Adipose tissue (tissue), 3 donors: ENCODE measurements at regions not wholly inside any gene's neighbourhood (a gene's known extent, or its start where the extent isn't known, plus 50 kb on each side); places are given as distances from the start of the nearest gene placed in this dataset.

Source experiments
- H3K27ac ChIP-seq: one replicate; pipeline ENCODE4 v1.5.1; 2013; ENCODE audit warnings: low read depth, low read length
- WGBS, 3 donors: extraction: QIAGEN DNeasy Blood & Tissue Kit; methylation state at CpG; one replicate each; pipeline ENCODE4 v1.1.7; 2013; 5-methylcytosine and 5-hydroxymethylcytosine counted together
- donor health status: healthy with polysubstance abuse.
- donor health status: Bipolar disorder and iron deficiency.
- donor health status: healthy.

DNA sequence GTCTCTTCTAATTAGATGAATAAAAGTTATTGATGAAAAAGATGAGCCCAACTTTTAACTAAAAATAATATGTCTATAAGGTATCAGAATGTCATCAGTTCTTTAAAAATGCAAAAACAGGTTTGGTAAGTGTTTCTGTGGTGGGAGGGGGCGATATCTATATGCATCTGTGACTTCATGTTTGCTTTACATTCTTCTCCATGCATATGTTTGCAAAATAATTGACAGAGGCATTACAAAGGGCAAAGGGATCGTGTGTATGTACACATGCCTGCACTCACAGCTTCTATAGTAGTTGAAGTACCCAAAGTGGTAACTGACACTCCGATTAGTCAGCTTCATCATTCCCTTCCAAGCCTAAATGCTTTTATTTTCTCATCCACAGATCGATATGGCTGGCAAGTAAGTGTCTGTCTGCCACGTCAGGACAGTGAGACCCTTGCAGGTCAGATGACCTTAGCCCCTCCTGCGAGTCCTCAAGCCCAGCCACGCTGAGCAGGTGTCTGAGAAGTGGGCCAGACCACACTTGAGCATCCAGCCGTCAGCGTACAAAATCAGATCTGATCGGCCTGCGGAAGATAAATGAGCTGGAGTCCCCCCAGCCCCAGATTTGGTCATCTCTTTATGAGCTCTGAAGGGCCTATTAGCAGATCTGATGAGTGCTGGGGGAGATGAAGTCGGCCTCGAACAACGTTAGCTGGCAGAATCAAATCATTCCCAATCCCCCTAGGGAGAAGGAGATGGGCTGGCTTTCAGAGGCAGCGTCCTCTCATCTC is 369.1 kb downstream of the MAFB start:
- no peak overlapping the region for H3K27ac ChIP-seq
- WGBS, 3 donors = 43 to 72% (median 68%) methylated on average over 15 of the region's 15 CpGs

DNA sequence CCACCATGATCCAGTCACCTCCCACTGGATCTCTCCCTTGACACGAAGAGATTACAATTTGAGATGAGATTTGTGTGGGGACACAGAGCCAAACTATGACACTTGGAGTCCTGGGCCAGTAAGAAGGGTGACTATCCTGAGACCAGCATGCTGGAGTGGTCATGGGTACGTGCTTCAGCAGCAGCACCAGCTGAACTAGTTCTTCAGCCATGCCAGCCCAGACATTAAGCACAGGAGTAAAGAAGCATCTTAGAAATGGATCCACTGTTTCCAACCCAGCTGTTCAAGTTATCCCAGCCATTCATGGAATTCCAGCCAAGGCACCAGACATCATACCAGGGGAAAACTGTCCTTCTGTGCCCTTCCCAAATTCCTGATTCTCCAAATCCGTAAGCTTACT is 370.0 kb downstream of the MAFB start:
- H3K27ac ChIP-seq = no peak overlapping the region
- WGBS, 3 donors = 71 to 87% (median 86%) methylated on average over 3 of the region's 3 CpGs

- no peak overlapping the region for H3K27ac ChIP-seq
- 71 to 83% (median 75%) methylated on average over 5 of the region's 5 CpGs for WGBS, 3 donors
Observed at GRCh38 chr20:40317156-40317790, 371.8 kb downstream of the MAFB start.

GRCh38 chr20:40314278-40314677 is 374.8 kb downstream of the MAFB start:
- 43 to 57% (median 52%) methylated on average over 1 of the region's 1 CpG for WGBS, 3 donors
- no peak overlapping the region for H3K27ac ChIP-seq

DNA sequence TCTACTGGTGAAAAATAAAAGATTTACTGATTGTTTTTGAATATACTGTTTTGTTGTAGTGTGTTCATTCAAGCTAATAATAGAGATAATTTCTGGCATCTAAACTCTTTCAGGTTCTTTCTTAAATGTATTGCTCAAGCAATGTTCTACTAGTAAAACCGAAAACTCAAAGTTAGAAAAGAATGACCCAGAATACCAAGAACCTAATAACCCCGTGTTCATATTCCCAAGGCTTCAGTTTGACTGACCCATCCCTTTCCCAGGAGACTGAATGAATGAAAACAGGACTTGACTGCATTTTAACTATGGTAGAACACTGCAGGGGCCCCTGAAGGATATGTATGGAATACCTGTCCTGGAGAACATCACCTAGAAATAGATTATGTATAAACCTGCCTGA is 375.3 kb downstream of the MAFB start:
- 55 to 68% (median 64%) methylated on average over 2 of the region's 2 CpGs for WGBS, 3 donors
- H3K27ac ChIP-seq = no peak overlapping the region

GRCh38 chr20:40309731-40310130 is 379.3 kb downstream of the MAFB start:
- 85 to 89% (median 86%) methylated on average over 6 of the region's 6 CpGs for WGBS, 3 donors
- no peak overlapping the region for H3K27ac ChIP-seq

GRCh38 chr20:40307997-40308396 is 381.0 kb downstream of the MAFB start:
- 62 to 92% (median 92%) methylated on average over 7 of the region's 7 CpGs for WGBS, 3 donors
- H3K27ac ChIP-seq = no peak overlapping the region

DNA sequence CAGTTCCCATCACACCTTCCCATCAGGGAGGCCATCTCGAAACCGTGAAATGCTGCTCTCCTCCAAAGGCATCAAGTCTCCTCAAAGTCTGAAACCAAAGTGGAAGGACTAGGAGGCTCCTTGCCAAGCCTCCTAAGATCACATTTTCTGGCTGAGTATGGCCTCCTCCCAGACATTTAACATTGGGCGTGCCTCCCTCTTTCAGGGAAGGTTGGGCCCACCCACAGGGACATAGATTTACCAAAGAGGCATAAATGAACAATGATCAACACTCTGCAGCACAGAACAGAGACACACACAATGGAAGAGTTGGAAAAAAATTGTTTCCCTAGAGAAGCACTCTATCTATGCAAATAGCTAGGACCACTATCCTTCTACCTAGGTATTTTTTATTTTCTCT is 381.8 kb downstream of the MAFB start:
- 57 to 67% (median 67%) methylated on average over 3 of the region's 3 CpGs for WGBS, 3 donors
- H3K27ac ChIP-seq = no peak overlapping the region

GRCh38 chr20:40305303-40305702 is 383.7 kb downstream of the MAFB start:
- 75 to 93% (median 92%) methylated on average over 2 of the region's 2 CpGs for WGBS, 3 donors
- no peak overlapping the region for H3K27ac ChIP-seq

DNA sequence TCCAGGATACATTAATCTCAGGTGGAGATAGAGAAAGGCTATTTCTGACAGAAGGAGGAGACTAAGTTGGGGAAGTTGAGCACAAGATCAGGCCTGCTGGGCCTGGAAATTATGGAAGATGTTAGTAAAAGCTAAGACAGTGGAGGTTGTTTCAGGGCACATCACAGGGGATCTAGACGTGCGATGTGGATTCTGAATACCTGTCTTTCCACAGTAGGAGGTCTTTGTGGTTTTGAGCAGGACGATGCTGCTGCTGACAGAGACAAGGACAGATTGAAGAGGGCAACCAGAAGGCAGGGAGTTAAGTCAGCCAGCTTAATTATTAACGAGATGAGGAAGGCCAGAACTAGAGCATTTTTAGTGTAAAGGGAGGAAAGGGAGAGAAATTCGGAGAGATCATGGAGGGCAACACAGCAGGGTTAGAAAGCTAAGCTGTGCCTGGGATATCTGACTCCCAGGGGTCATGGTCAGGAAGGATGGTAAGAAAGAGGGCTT is 384.9 kb downstream of the MAFB start:
- no peak overlapping the region for H3K27ac ChIP-seq
- 32 to 88% (median 82%) methylated on average over 5 of the region's 5 CpGs for WGBS, 3 donors

DNA sequence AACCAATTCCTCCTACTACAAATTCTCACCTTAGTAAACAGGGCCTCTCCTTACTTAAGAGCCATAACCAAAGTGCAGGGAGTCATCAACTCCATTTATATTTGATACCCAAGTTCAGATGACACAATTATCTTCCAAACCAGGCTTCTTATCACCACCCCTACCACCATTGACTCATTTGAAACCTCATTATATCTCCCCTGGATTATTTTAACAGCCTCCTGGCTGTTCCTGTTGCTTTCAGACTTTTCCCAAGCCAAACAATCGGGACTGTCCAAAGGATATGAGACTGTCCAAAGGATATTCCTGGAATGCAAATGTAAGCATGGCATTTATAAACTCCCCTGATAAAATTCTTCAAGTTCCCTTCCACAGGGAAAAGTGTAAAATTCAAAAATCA is 394.3 kb downstream of the MAFB start:
- no peak overlapping the region for H3K27ac ChIP-seq
- WGBS, 3 donors = 27 to 66% (median 48%) methylated on average over 1 of the region's 1 CpG

DNA sequence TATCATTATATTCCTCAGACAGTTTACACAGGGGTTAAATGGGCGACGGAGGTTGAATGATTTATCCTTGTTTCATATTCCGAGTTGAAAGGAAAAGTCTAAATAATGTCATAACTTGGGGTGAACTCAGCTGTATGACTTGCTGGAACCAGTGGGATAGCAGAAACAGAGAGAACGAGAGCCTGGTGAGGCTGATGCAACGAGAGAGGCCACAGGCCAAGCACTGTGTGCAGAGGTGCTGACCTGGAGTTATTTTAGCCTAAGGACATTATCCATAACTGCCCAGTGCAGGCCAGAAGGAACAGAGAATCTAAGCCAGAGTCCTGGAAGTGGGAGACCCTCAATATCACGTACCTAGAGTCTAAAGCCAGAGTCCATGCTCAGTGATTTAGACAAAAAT is 394.9 kb downstream of the MAFB start:
- WGBS, 3 donors = 35 to 57% (median 47%) methylated on average over 6 of the region's 6 CpGs
- no peak overlapping the region for H3K27ac ChIP-seq

DNA sequence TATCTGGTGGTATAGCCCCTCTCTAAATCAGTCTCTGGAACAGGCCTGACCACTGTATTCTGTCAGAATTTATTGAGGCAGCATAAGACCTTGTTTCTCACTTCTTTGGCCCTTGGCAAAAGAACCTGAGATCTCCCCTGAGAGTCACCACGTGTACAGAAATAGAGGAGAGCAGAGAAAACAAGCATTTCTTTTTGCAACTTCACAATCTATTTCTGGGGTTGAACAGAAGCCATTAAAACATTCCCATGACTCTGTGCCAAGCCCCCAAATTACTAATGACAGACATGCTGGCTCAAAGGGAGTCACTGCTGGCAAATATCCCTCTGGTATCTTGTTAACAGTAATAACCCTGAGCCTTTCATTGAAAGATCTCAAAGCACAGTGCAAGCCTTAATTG is 395.3 kb downstream of the MAFB start:
- whole genome bisulfite sequencing, 3 donors = 24 to 36% (median 26%) methylated on average over 1 of the region's 1 CpG
- no peak overlapping the region for H3K27ac ChIP-seq

GRCh38 chr20:40291493-40292135 is 397.4 kb downstream of the MAFB start:
- WGBS, 3 donors = 80 to 88% (median 83%) methylated on average over 2 of the region's 2 CpGs
- no peak overlapping the region for H3K27ac ChIP-seq

DNA sequence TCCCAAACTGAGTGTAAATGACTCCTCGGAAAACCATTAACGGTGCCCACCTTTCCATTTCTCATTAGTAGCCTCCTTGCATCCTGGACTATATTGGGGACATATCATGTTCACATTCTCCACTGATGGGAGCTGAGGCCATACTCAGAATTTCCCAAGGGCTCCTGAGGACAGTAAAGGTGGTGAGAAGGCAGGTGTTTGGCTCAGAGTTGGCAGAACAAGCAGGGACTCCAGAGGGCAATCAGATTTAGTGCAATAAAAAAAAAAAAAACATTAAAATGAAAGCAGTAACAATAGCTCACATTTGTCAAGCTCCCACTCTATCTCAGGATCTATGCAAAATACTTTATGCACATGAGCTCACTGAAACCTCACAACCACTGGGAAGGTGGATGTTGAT is 401.4 kb downstream of the MAFB start:
- H3K27ac ChIP-seq = no peak overlapping the region
- 85 to 94% (median 90%) methylated on average over 2 of the region's 2 CpGs for WGBS, 3 donors

DNA sequence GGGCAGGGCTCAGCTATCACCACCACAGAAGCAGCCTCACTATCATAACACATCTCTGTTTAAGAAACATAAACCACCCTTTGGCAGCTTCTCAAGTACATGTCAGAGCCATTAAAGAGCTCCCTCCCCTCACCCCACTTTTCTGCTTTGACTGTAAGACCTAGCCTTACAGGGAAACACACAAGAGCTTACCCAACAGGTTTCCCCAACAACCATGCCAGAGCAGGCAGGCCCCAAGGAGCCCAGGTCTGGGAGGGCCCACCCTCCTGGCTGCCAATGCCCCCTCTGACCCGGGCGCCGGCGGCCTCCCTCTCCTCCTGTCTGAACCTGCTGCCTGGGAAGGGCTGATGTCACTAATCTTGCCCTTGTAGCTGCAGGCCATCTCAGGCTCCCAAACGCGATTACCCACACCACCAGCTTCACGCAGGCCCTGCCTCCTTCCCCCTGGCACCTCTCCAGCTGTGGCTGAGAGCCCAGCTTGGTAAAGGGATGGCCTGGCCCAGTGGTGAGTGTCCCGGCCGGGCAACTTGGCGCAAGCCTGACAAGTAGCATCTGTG is 402.0 kb downstream of the MAFB start:
- H3K27ac ChIP-seq = no peak overlapping the region
- WGBS, 3 donors = 54 to 73% (median 62%) methylated on average over 10 of the region's 10 CpGs

DNA sequence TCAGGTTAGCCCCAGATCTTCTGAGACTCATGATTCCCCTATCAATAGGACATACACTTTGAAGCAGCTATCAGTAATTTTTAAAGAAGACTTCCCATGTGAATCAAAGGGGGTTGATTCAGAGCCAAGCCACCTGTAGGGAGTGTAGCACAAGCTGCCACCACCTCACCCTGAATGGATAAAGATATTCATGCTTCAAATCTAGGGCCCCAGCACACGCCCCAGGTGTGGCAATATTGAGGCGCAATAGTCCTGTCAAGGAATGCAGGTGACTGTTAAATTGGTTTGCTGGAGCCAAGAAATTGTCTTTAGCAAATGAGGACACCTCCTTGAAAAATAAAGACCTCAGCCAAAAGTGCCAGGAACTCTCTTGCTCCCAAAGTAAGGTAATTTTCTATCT is 404.4 kb downstream of the MAFB start:
- 76 to 94% (median 86%) methylated on average over 2 of the region's 2 CpGs for WGBS, 3 donors

DNA sequence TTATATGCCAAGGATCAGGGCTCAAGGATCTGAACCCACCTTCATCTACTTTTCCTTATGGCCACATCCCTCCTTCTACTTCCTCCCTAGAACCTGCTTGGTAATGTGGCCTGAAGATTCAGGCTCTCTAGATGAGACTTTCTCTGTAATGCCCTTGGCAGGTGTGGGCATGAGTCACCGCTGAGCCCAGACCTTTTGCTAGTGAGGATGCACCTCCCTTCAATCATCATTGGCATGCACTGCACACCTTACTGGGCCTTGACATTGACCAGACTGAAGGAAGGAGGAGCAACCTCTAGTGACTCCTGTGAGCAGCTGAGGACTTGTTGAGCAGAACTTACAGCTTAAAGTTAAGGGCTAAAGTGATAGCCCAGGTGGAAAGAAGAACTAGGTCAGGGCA is 405.3 kb downstream of the MAFB start:
- no peak overlapping the region for H3K27ac ChIP-seq
- WGBS, 3 donors = 94 to 100% (median 96%) methylated on average over 1 of the region's 1 CpG

More for the DNA sequence above, 404.4 kb downstream of the MAFB start:
- H3K27ac ChIP-seq = no peak overlapping the region

DNA sequence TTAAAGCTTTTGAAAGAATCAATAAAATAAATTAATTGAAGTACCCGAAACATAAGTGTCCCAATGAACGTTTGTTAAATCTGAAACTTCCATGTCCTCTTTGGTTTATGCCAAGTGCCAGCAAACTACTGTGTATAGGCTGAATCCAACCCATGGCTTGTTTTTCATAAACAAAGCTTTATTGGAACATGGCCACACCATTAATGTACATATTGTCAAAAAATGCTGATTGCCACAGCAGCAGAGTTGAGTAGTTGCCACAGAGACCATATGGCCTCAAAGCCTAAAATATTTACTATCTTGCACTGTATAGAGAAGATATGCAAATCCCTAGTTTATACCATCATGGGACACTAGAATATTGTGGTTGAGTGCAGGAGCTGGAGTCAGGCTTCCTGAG is 406.1 kb downstream of the MAFB start:
- H3K27ac ChIP-seq = no peak overlapping the region
- 51 to 79% (median 72%) methylated on average over 2 of the region's 2 CpGs for WGBS, 3 donors
